GM19397 (cell line): ENCODE measurements at regions not wholly inside any gene's neighbourhood (a gene's known extent, or its start where the extent isn't known, plus 50 kb on each side); places are given as distances from the start of the nearest gene placed in this dataset.

ENCODE experiments used
- ATAC-seq: cut with Tn5 transposase; IDR thresholded peaks from one replicate; pipeline ENCODE4 v1.9.1; 2021; ENCODE audit warnings: mild to moderate bottlenecking, moderate library complexity; ENCODE audit not compliant: unreplicated experiment

DNA sequence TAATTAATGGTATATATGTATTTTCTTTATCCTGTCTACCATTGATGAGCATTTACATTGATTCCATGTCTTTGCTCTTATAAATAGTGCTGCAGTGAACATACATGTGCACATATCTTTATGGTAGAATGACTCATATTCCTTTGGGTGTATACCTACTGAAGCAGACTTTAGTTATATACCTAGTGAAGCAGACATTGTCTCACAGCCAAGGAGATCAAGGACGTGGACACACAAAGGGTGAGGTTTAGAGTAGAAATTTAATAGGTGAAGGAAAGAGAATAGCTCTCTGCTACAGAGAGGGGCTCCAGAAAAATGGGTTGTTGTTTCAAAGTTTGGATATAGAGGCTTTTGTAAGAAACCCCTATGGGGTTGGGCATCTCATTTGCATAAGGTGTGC lies 700.3 kb downstream of the CDH11 start:
- ATAC-seq = no peak

DNA sequence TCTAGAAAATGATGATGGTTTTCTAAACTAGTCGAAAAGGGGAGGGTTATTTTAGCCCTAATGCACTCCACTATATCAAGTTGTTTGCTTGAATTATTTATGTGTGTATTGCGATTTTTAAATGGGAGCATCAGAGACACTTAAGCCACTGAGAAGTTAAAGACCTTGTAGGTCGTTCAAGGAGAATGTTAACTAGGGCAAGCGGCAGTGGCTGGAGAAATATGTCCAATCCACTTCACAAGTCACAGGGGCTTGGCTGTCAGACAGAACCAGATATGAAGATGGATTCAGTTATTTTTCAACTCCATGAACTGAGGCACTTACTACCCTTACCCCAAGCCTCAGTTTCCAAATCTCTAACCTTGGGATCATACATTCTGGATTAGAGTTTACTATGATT lies 702.0 kb downstream of the CDH11 start:
- no peak for ATAC-seq

DNA sequence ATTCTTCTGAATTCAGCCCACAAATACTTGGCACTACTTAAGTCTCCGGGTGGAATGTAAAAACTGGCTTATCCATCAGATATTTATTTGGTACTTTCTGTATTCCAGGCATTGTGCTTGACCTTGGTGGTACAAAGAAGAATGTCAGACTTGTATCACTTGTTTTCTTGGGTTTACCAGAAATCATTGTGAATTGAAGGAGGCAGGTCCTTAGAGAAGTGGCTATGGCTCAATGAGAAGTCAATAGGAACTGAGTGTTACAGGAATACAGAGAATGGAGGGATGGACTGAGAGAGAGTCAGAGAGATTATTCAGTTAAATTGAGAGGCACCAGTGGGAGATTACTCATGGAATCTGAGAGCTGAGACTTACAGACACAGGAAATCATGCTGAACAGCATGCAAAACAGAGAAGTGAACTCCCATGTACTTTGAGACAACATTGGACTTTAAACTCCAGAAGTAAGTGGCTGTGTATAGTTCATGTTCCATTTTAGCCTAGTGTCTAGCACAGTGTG lies 704.1 kb downstream of the CDH11 start:
- ATAC-seq = no peak

DNA sequence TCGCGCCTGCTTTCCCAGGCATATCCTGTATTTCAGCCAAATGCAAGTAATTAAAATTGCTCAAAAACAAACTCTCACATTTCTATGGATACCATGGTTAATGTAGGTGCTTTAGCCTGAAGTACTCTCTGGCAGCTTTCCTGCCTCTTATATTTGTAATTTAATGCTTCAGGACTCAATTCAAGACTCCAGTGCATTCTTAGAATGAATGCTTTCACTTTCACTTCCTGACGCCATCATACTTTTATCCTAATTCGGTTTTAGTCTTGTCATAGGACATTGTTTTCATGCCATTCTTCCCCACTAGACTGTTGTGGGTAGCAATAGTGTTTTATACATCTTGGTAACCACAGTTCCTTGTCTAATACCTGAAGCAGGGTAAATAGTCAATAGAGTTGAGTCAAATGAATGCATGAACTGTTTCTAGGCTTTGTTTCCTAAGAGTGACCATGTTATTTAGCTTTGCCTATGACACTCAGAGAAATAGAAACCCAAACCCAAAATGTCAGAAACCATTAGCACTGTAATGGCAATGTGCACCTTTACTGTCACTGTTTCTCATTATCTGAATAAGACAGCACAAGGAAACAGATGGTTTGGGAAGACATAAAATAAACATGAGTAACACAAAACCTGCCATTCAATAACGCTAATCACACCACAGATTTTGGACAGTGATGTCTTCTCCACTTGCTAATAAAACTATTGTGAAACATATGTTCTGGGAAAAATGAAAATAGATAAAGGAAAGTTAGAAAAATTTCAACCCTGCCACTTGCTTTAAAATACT lies 705.5 kb downstream of the CDH11 start:
- ATAC-seq = no peak

DNA sequence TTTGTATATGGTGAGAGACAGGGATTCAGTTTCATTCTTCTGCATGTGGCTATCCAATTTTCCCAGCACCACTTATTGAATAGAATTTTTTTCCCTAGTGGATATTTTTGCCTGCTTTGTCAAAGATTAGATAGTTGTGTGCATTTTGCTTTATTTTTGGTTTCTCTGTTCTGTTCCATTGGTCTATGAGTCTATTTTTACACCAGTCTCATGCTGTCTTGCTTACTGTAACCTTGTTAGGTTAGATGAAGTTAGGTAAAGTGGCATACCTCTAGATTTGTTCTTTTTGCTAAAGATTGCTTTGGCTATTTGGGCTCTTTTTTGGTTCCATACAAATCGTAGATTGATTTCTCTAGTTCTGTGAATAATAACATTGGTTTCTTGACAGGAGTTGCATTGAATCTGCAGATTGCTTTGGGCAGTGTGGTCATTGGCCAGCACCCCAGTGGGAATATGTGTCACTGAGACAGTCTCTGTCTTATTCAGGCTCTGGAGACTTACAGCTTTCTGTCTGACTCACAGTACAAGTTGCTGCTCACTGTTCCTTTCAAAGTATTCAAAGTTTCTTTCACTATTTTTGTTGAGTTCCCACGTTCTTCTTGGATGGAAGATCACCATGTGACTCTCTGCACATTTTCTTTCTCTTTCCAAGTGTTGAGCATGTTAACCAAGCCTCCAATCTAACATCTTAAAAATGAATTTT lies 709.1 kb downstream of the CDH11 start:
- no peak for ATAC-seq

DNA sequence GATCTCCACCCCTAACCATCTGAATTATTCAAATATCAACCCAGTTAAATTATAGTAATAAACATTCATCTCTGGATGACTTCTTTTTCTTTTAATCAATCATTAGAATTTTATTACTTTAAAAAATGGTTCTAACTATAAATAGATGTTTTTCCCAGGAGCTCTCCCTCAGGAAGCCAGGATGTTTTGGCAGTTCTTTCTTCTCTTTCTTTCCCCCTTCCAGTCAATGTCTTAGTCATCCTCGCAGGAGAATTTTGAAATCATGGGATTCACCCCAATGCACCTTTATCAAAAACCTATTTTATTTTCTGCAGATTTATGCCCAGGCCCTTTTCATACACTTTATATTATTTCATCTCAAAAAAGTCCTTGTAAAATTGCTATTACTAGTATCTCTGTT lies 711.6 kb downstream of the CDH11 start:
- no peak for ATAC-seq

DNA sequence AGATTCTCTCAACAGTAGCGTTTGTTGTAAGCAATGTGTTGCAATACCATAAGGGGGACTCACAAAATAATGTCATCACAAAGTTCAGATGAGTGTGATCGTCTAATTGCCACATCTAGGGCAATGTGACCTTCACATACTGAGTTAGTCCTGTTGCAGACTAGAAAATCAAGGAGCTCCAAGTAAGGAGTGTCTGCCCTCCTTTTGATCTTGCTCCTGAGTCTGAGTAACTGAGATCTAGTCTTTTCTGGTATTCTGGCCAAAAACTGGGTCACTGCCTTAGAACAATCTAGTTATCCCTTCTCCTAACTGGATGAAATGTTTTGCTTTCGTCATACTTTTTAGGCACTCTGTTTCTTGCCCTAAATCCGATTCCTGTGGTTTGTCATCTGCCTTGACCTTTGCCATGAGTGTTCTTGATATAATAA lies 712.1 kb downstream of the CDH11 start:
- ATAC-seq = no peak

DNA sequence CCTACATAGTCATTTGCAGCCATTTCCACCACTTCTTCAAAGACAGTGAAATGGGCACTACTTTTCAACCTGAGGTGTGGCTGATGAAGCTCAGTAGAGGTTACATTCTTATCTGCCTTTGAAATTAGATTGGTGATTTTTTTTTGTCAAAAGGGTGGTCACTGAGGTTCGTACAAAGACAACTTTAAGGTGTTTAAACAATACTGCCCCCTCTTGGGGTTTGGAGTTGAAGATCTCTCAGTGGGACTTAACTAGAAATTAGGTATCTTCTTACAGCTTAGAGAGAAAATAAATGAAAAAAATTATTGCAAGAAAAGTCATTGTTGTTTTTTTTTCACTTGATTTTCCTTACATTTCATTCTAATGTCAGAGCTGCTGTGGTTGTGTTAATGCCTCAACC lies 713.2 kb downstream of the CDH11 start:
- ATAC-seq = no peak

DNA sequence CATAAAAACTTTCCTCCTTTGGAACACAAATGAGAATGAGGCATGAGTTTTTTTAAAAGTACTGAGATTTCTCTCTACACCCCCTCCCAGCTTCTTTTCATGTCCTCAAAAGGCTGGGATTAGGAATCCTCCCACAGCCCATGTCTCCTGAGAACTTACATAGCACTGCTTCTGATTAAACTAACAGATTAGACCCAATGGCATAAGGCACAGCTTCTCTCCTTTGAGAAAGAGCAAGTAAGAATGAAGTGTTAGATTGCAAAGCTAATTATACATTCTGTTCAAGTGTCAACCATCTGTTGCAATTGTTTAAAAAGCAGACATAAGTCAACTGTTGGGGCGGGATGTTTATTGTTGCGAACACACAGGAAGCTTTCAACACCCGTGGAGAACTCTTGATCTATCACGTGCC lies 715.1 kb downstream of the CDH11 start:
- no peak for ATAC-seq

DNA sequence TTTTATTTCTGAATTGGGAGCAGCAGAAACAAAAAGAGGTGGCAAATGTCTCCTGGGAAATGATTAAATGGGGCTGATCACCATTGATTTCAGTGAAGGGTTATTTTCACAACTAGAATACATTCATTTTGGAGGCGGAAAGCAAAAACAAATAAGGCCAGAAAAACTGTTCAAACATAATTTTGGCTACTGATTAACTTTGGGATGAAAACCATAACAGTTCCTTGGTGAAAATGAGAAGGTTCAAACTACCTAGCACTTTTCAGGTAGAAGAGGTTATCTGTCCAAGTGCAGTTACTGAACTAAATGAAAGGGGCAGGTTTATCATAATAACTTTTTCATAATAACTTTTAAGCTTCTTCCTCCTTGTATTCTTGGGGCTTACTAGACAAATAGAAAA lies 718.5 kb downstream of the CDH11 start:
- no peak for ATAC-seq

DNA sequence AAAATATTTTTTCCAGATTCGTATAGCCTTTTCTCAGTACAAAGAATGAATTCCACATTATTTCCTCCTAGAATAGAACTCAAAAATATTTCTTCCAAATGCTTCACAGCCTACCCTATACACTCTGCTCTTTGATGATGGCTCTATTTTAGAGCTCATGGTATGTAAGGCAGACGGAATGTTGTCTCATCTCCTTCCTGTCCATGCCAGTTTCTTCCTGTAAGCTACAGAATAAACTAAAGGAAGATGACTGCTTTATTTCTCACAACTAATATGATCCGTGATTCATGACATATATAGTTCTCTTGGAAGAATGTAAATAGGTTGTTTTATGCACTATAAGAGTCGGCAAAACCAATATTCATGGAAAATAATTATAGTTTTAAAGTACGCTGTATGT lies 723.1 kb downstream of the CDH11 start:
- ATAC-seq = no peak

DNA sequence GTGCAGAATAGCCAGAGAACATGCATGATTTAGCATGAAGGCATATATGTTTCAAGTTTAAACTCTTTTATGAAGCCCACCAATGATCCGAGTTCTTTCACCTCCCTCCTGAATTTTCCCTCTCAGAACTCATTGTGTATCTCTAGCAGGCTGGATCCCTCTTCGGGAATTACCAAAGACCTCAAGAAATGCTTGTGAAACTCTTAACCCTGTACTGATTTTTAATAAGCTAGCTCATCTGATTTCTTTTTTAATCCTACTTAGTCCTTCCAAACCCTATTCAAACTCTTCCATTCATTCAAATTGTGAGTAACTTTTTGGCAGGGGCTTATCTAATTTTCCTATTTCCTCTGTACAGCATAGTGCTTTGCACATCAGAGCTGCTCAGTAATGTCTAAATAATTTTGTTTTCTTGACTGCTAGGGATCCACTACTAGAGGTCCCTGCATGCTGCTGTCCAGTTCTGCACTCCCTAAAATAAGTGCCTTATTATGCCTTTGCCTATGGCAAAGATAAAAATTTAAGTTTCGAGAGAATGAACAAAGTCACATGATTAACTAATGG lies 723.8 kb downstream of the CDH11 start:
- ATAC-seq = no peak

DNA sequence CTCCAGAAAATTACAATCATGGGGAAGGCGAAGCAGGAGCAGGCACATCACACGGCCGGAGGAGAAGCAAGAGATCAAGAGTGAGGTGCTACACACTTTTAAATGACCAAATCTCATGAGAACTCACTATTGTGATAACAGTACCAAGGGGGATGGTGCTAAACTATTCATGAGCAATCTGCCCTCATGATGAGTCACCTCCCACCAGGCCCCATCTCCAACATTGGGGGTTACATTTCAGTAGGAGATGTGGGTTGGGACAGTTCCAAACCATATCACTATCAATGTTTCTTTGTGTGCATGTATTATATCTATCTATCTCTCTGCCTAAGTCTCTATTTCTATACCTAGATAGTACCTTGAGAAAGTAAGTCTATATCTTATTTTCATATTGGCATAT lies 724.8 kb downstream of the CDH11 start:
- no peak for ATAC-seq

DNA sequence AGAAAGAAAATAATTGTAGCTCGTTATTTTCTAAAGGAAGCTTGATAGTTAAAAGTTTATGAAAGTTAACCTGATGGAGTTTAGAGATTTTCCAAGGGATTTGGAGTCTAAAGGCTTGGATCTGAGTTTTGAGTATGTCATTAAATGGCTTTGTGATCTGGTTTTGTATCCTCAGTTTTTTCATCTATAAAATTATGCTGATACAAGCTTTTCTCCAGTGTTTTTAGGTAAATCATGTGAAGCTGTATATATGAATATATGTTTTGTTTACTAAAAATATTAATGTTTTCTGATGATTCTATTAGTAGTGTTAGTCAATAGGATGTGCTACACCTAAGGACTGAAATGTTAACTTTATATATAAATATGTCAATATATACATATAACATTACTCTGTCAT lies 727.8 kb downstream of the CDH11 start:
- no peak for ATAC-seq

DNA sequence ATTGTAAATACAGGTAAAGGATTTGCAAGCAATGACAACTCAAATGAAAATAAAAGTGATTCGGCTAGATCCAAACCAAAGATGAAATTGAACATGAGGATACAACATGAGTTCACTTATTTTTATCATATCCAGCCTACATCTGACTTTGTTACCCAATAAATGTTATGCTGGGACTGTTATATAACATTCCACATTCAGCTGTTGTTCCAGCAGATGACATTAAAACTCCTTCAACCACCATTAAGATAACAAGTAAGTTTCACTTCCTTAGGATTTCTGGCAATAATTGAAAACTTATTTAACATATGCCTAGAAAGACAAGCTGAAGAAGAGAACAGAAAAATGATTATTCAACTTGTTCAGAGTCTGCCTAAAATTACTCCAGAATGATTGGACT lies 729.4 kb downstream of the CDH11 start:
- no peak for ATAC-seq

DNA sequence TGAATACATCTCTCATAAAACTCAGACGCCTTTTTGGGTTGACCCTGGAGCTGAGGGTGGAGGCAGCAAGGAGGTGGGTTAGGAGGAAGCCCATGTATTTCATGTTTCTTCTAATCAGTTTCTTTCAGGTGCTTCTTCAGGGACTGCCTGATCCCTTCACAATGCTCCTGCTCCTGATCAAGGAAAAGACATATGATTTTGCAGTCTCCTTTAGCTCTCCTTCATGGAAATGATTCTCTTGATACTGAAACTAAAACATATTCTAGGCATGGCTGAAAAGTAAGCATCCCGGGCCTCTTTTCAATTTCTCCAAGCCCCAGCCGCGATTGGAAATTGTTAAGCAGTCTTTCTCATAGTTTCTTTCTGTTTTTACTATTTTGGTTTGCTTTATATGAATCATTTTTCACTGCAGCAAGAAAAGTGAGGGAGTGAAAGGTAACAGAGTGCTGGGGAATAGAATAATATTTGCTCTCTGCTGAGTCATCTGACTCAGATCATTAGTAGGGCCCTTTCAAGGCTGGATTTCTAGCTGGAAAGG lies 730.7 kb downstream of the CDH11 start:
- ATAC-seq = no peak

DNA sequence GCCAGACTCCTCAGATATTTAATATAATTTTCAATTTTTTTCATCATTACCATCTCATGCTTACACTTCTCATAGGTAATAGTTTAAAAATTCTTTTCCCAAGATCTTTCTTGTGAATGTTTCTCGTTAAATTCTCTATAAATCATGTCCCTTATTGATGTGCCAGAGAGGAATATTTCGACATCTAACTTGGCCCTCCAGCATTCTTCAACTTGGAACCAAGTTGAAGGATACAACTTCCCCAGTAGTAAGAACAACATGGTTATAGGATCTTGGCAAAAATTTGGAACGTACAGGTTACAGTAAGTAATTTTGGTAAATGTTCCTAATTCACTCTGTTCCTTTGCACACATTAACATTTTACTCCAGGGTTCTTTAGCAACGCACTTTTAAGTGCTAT lies 731.8 kb downstream of the CDH11 start:
- ATAC-seq = no peak

DNA sequence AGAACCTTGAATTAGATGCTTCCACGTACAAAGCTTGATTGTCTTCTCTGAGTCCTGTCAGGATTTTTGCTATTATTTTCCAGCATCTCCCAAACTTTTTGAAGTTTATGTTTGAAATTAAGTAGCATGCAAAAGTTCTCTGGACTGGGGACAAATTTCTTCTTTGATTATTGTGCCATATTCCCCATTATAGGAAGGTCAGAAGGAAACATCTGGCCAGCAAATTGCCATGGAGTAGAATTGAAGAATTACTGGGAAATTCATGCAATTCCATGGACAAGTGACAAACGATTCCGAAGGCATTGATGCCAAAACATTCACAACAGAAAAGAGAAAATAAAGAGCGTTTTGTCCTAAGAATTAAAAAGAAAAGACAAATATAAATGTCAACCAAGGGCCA lies 737.2 kb downstream of the CDH11 start:
- no peak for ATAC-seq

DNA sequence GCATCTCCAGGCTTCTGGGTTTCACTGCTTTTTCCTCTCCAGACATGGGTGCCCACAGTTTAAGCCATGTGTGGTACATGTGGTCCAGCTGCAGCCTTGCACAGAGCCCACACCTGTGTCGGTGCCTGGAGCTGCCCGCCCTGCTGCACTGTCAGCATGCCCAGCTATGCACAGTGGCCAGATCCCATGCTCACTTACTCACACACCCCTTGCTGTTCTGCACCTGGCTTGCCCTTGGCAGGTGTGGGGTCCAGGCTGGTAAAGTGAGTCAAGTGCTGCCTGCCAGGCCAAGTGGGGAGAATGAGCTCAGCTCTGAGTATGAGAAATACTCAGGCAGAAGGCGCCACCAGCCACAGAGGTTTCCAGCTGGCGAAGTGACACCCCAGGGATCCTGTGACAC lies 739.9 kb downstream of the CDH11 start:
- ATAC-seq = no peak

DNA sequence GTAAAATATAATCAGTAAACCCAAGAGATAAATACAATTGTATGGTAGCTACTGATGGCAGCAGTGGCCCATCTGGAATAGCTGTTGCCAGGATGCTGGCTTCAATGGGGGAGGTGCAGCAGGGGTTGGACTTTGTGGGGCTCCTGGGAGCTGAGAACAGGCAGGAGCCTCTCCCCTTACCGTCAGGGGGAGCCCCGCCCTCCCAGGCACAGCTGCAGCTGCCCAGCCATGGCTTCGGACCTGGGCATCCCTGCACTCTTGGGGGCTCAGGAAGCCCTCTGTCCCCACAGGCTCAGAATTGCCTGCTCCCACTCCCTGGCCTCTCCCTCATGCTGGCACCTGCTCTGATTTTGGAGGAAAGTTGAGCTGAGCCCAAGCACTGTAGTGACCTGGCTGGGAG lies 741.1 kb downstream of the CDH11 start:
- no peak for ATAC-seq

DNA sequence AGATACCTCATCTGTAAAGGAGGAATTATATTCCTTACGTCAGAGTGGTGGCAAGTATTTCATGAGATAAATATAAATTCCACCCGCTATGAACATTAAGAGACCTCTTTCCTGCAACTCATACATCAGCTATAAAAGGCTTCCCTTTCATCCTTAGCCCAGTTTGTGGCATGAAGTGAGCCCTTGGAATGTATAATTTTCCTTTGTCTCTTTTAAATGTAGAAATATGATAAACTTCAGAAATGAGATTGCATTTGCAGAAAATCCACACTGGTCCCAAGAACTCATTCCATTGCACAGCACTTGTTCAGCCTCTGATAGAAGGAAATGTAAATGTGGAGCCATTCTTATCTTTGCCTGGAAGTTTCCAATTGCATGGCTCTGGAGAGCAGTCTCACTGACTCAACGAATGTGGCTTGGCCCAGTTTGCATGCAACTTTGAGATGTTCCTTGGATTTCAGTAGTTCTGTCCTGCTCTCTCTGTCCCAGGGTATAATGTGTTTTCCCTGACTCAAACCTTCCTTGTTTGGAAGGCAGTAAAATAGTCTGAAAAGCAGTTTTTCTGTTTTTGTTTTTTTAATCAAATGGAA lies 746.4 kb downstream of the CDH11 start:
- no peak for ATAC-seq
